Trophoblast cell (in vitro differentiated cells and primary cell): ENCODE measurements at regions not wholly inside any gene's neighbourhood (a gene's known extent, or its start where the extent isn't known, plus 50 kb on each side); places are given as distances from the start of the nearest gene placed in this dataset.
"Not testable (repeated sequence)": the region's sequence is repeated elsewhere in the genome, so short reads cannot be mapped to it uniquely, and the experiment has no call there.

Source experiments
- DNase-seq, 2 donors: peaks; one replicate each; pipeline ENCODE4 v3.0.0-alpha.2; 2016
- H2AFZ ChIP-seq: 2 replicates; pipeline ENCODE4 v1.6.1; 2013; ENCODE audit warnings: low read length, moderate library complexity, mild to moderate bottlenecking; ENCODE audit not compliant: insufficient read depth, poor library complexity
- H2AK5ac ChIP-seq: 2 replicates; pipeline ENCODE4 v1.6.1; 2013; ENCODE audit warnings: mild to moderate bottlenecking, low read length
- H2BK120ac ChIP-seq: 2 replicates; pipeline ENCODE4 v1.6.1; 2013; ENCODE audit warnings: low read length, mild to moderate bottlenecking, moderate library complexity; ENCODE audit not compliant: insufficient read depth, poor library complexity
- H2BK12ac ChIP-seq: 2 replicates; pipeline ENCODE4 v1.6.1; 2013; ENCODE audit warnings: mild to moderate bottlenecking, low read length, moderate library complexity
- H2BK5ac ChIP-seq: 2 replicates; pipeline ENCODE4 v1.6.1; 2013; ENCODE audit warnings: low read length, low read depth, moderate library complexity, mild to moderate bottlenecking; ENCODE audit not compliant: poor library complexity
- H3K14ac ChIP-seq: 2 replicates; pipeline ENCODE4 v1.6.1; 2013; ENCODE audit warnings: mild to moderate bottlenecking, low read length
- H3K18ac ChIP-seq: 2 replicates; pipeline ENCODE4 v1.6.1; 2013; ENCODE audit warnings: mild to moderate bottlenecking, low read length
- H3K23ac ChIP-seq: 2 replicates; pipeline ENCODE4 v1.6.1; 2013; ENCODE audit warnings: low read length
- H3K27ac ChIP-seq: 2 replicates; pipeline ENCODE4 v1.5.1; 2013; ENCODE audit warnings: low read depth, mild to moderate bottlenecking, inconsistent platforms, low read length, moderate library complexity
- H3K27me3 ChIP-seq: 2 replicates; pipeline ENCODE4 v1.6.1; 2013; ENCODE audit warnings: inconsistent platforms, mild to moderate bottlenecking, low read length, moderate library complexity; ENCODE audit not compliant: insufficient read depth
- H3K36me3 ChIP-seq, 2 experiments: 1 replicate in 1 of 2; 2 replicates in 1 of 2; pipeline ENCODE4 v1.6.1; 2013; ENCODE audit warnings: low read length in 2 of 2, mild to moderate bottlenecking in 2 of 2, moderate library complexity in 1 of 2; ENCODE audit not compliant: insufficient read depth in 2 of 2, control insufficient read depth in 1 of 2
- H3K4ac ChIP-seq: 2 replicates; pipeline ENCODE4 v1.6.1; 2013; ENCODE audit warnings: low read depth, mild to moderate bottlenecking, low read length, moderate library complexity
- H3K4me1 ChIP-seq, 2 experiments: 1 replicate in 1 of 2; 2 replicates in 1 of 2; pipeline ENCODE4 v1.6.1; 2013; ENCODE audit warnings: low read length in 2 of 2, mild to moderate bottlenecking in 2 of 2, moderate library complexity in 1 of 2; ENCODE audit not compliant: insufficient read depth in 2 of 2, control insufficient read depth in 1 of 2
- H3K4me2 ChIP-seq: 2 replicates; pipeline ENCODE4 v1.6.1; 2013; ENCODE audit warnings: inconsistent platforms, mild to moderate bottlenecking, low read length, moderate library complexity
- H3K4me3 ChIP-seq: 2 replicates; pipeline ENCODE4 v1.5.1; 2013; ENCODE audit warnings: mild to moderate bottlenecking, low read depth, low read length, inconsistent platforms
- H3K79me1 ChIP-seq: one replicate; pipeline ENCODE4 v1.6.1; 2013; ENCODE audit warnings: low read length
- H3K79me2 ChIP-seq: 2 replicates; pipeline ENCODE4 v1.6.1; 2013; ENCODE audit warnings: low read length, mild to moderate bottlenecking; ENCODE audit not compliant: control insufficient read depth, insufficient read depth, poor library complexity
- H3K9ac ChIP-seq: 2 replicates; pipeline ENCODE4 v1.6.1; 2013; ENCODE audit warnings: mild to moderate bottlenecking, low read length
- H3K9me3 ChIP-seq: 2 replicates; pipeline ENCODE4 v1.6.1; 2013; ENCODE audit warnings: low read depth, mild to moderate bottlenecking, control low read depth, inconsistent platforms, low read length; ENCODE audit not compliant: insufficient read depth
- H4K12ac ChIP-seq: 2 replicates; pipeline ENCODE4 v1.6.1; 2013; ENCODE audit warnings: low read depth, mild to moderate bottlenecking, low read length, moderate library complexity
- H4K8ac ChIP-seq: 2 replicates; pipeline ENCODE4 v1.6.1; 2013; ENCODE audit warnings: low read depth, mild to moderate bottlenecking, low read length, moderate library complexity
- H4K91ac ChIP-seq: one replicate; pipeline ENCODE4 v1.6.1; 2013; ENCODE audit warnings: low read depth, mild to moderate bottlenecking, low read length, moderate library complexity
- WGBS: extraction: QIAGEN DNeasy Blood & Tissue Kit; methylation state at CpG from one replicate; pipeline ENCODE4 v1.1.7; 2013; ENCODE audit warnings: missing lambda C conversion rate; ENCODE audit not compliant: insufficient read length, insufficient coverage; ENCODE audit errors: extremely low coverage; 5-methylcytosine and 5-hydroxymethylcytosine counted together

GRCh38 chr6:104676679-104677078 lies 183.0 kb downstream of the HACE1 start:
- H2BK12ac ChIP-seq, H3K4me3 ChIP-seq, DNase-seq, H3K4me2 ChIP-seq, H3K27me3 ChIP-seq, H4K12ac ChIP-seq, H3K27ac ChIP-seq, H3K79me2 ChIP-seq, H2AK5ac ChIP-seq, H2BK5ac ChIP-seq, H4K91ac ChIP-seq, H3K9me3 ChIP-seq, H3K4ac ChIP-seq, H3K18ac ChIP-seq, H3K36me3 ChIP-seq, H2BK120ac ChIP-seq, H3K23ac ChIP-seq, H2AFZ ChIP-seq, H4K8ac ChIP-seq, H3K9ac ChIP-seq, H3K4me1 ChIP-seq, H3K14ac ChIP-seq, H3K79me1 ChIP-seq: not testable (repeated sequence)
- no CpG with 5 or more reads among the region's 3 CpGs for WGBS

- DNase-seq, H2BK120ac ChIP-seq, H3K27me3 ChIP-seq, H3K79me2 ChIP-seq, H2BK12ac ChIP-seq, H3K23ac ChIP-seq, H3K9ac ChIP-seq, H4K8ac ChIP-seq, H3K18ac ChIP-seq, H2BK5ac ChIP-seq, H3K27ac ChIP-seq, H3K9me3 ChIP-seq, H3K4me2 ChIP-seq, H4K12ac ChIP-seq, H3K36me3 ChIP-seq, H3K4me1 ChIP-seq, H2AFZ ChIP-seq, H3K14ac ChIP-seq, H3K4ac ChIP-seq, H3K79me1 ChIP-seq, H3K4me3 ChIP-seq, H4K91ac ChIP-seq, H2AK5ac ChIP-seq: not testable (repeated sequence)
- WGBS = no CpG with 5 or more reads among the region's 1 CpG
Measured at GRCh38 chr6:104675161-104675560, 184.6 kb downstream of the HACE1 start.

- not testable (repeated sequence) for H2AK5ac ChIP-seq, H3K23ac ChIP-seq, H3K14ac ChIP-seq, H4K8ac ChIP-seq, H3K4ac ChIP-seq, DNase-seq, H2BK120ac ChIP-seq, H3K4me2 ChIP-seq, H3K4me1 ChIP-seq, H3K18ac ChIP-seq, H3K79me1 ChIP-seq, H3K9ac ChIP-seq, H3K27me3 ChIP-seq, H2BK12ac ChIP-seq, H3K79me2 ChIP-seq, H4K12ac ChIP-seq, H4K91ac ChIP-seq, H3K27ac ChIP-seq, H2AFZ ChIP-seq, H3K9me3 ChIP-seq, H3K36me3 ChIP-seq, H2BK5ac ChIP-seq, H3K4me3 ChIP-seq
- WGBS = no CpG with 5 or more reads among the region's 1 CpG
Measured at GRCh38 chr6:104673078-104673477, 186.6 kb downstream of the HACE1 start.

GRCh38 chr6:104671591-104671891 lies 188.2 kb downstream of the HACE1 start:
- not testable (repeated sequence) for H3K79me2 ChIP-seq, H2BK120ac ChIP-seq, H3K27ac ChIP-seq, H4K8ac ChIP-seq, H3K4me2 ChIP-seq, H3K79me1 ChIP-seq, H2BK5ac ChIP-seq, H2BK12ac ChIP-seq, H3K27me3 ChIP-seq, H4K91ac ChIP-seq, H3K14ac ChIP-seq, H4K12ac ChIP-seq, H3K23ac ChIP-seq, DNase-seq, H3K36me3 ChIP-seq, H3K4ac ChIP-seq, H2AK5ac ChIP-seq, H3K9ac ChIP-seq, H3K4me1 ChIP-seq, H2AFZ ChIP-seq, H3K4me3 ChIP-seq, H3K9me3 ChIP-seq, H3K18ac ChIP-seq
- WGBS = no CpG with 5 or more reads among the region's 1 CpG
